ENCODE measurements at regions not wholly inside any gene's neighbourhood (a gene's known extent, or its start where the extent isn't known, plus 50 kb on each side); places are given as distances from the start of the nearest gene placed in this dataset.
"Not testable (repeated sequence)": the region's sequence is repeated elsewhere in the genome, so short reads cannot be mapped to it uniquely, and the experiment has no call there.

GRCh38 chr5:159783726-159784247 is 132.5 kb upstream of the ADRA1B start:
- DNase-seq (ENCODE audit: low read depth in 2 of 2), result no peak

GRCh38 chr5:159784993-159785392 is 131.3 kb upstream of the ADRA1B start:
- DNase-seq (ENCODE audit: low read depth in 2 of 2), result no peak

GRCh38 chr5:159785656-159786055 is 130.6 kb upstream of the ADRA1B start:
- no peak for DNase-seq (ENCODE audit: low read depth in 2 of 2)

- DNase-seq (ENCODE audit: low read depth in 2 of 2), result no peak
Measured at GRCh38 chr5:159786201-159786600, 130.1 kb upstream of the ADRA1B start.

- DNase-seq (ENCODE audit: low read depth in 2 of 2), result no peak
Measured at GRCh38 chr5:159786901-159787691, 129.2 kb upstream of the ADRA1B start.

- DNase-seq (ENCODE audit: low read depth in 2 of 2), result no peak
Measured at GRCh38 chr5:159787837-159788236, 128.4 kb upstream of the ADRA1B start.

GRCh38 chr5:159788835-159789331 is 127.4 kb upstream of the ADRA1B start:
- no peak for DNase-seq (ENCODE audit: low read depth in 2 of 2)

- no peak for DNase-seq (ENCODE audit: low read depth in 2 of 2)
Measured at GRCh38 chr5:159792180-159792579, 124.1 kb upstream of the ADRA1B start.

- DNase-seq (ENCODE audit: low read depth in 2 of 2), result no peak
Measured at GRCh38 chr5:159797261-159797970, 118.9 kb upstream of the ADRA1B start.

- no peak for DNase-seq (ENCODE audit: low read depth in 2 of 2)
Measured at GRCh38 chr5:159799701-159800100, 116.6 kb upstream of the ADRA1B start.

GRCh38 chr5:159800131-159800840 is 116.0 kb upstream of the ADRA1B start:
- DNase-seq (ENCODE audit: low read depth in 2 of 2), result no peak

GRCh38 chr5:159801303-159801702 is 115.0 kb upstream of the ADRA1B start:
- DNase-seq (ENCODE audit: low read depth in 2 of 2), result no peak

GRCh38 chr5:159802661-159803060 is 113.6 kb upstream of the ADRA1B start:
- no peak for DNase-seq (ENCODE audit: low read depth in 2 of 2)

GRCh38 chr5:159804121-159804520 is 112.2 kb upstream of the ADRA1B start:
- DNase-seq (ENCODE audit: low read depth in 2 of 2), result no peak

GRCh38 chr5:159805021-159805420 is 111.3 kb upstream of the ADRA1B start:
- no peak for DNase-seq (ENCODE audit: low read depth in 2 of 2)

GRCh38 chr5:159807135-159807534 is 109.1 kb upstream of the ADRA1B start:
- not testable (repeated sequence) for DNase-seq (ENCODE audit: low read depth in 2 of 2)

- no peak for DNase-seq (ENCODE audit: low read depth in 2 of 2)
Measured at GRCh38 chr5:159807586-159807985, 108.7 kb upstream of the ADRA1B start.

- no peak for DNase-seq (ENCODE audit: low read depth in 2 of 2)
Measured at GRCh38 chr5:159811712-159812111, 104.6 kb upstream of the ADRA1B start.

- DNase-seq (ENCODE audit: low read depth in 2 of 2), result not testable (repeated sequence)
Measured at GRCh38 chr5:159812759-159813158, 103.5 kb upstream of the ADRA1B start.

- no peak for DNase-seq (ENCODE audit: low read depth in 2 of 2)
Measured at GRCh38 chr5:159814222-159814621, 102.1 kb upstream of the ADRA1B start.

GRCh38 chr5:159814805-159815585 is 101.3 kb upstream of the ADRA1B start:
- no peak for DNase-seq (ENCODE audit: low read depth in 2 of 2)
